GM12865 (cell line): ENCODE measurements at regions not wholly inside any gene's neighbourhood (a gene's known extent, or its start where the extent isn't known, plus 50 kb on each side); places are given as distances from the start of the nearest gene placed in this dataset.

Experiments
- DNase-seq: peaks from one replicate; pipeline ENCODE4 v3.0.0; 2010; ENCODE audit warnings: low read depth
- H3K4me3 ChIP-seq: 2 replicates; pipeline ENCODE4 v1.5.1; 2011; ENCODE audit warnings: mild to moderate bottlenecking, low read depth, low read length, control low read depth
- CTCF ChIP-seq: IDR thresholded peaks from 2 replicates; pipeline ENCODE4 v1.5.1; 2011; ENCODE audit warnings: low read length, control low read depth, low read depth, inconsistent platforms; ENCODE audit not compliant: insufficient read depth; ENCODE audit errors: missing control alignments

DNA sequence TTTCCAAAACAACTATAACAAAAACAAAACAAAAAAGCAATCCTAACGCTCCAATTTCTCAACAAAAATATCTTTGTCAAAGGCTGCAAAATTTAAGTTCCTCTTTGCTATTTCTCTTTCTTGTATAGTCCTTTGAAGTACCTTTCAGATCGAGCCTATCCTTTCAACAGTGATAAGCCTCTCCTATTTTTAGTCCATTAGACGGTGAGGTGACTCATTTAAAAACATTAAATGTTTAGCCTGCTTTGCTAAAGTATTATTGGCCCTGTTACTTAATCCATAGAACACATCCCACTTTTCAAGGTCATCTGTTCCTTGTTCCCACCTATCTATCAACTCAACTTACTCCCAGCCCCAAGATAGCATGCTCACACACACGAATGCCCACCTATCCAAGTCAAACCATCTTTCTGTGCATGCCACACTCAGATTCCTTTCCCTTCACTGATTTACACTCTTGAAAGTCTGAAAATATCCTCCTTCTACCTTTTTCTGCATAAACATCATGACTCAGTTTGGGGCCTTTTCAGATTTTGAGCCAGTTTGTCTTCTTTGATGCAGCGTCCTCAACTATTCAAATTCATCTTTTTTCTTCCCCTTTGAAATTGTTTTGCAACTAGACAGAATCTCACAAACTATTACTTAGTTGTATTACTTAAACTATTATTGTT is 224.9 kb upstream of the TMEM229A start:
- no peak for TF ChIP-seq CTCF
- peak; percentile 25 for DNase-seq
- H3K4me3 ChIP-seq, result no peak overlapping the region

GRCh38 chr7:124255041-124255655 is 222.3 kb upstream of the TMEM229A start:
- H3K4me3 ChIP-seq, result no peak overlapping the region
- TF ChIP-seq CTCF, result no peak
- no peak for DNase-seq

DNA sequence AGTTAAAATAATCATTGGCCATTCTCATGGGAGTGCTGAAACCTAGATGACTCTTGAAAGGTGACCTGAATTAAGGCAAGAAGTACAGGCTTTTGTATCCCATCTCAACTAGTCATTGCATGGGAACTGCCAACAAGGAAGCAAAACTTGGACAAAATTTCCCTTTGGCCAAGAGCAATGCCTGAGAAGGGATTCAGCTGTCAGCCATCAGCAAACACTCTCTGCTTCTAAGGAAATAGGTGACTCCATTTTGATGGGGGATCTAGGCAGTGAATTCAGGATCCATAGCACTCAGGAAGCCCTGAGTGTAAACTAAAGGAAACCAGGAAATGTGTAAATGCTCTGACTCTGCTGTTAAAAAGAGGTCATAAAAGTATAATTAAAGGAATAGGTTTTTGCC is 221.5 kb upstream of the TMEM229A start:
- DNase-seq, result no peak
- no peak for TF ChIP-seq CTCF
- H3K4me3 ChIP-seq, result no peak overlapping the region

DNA sequence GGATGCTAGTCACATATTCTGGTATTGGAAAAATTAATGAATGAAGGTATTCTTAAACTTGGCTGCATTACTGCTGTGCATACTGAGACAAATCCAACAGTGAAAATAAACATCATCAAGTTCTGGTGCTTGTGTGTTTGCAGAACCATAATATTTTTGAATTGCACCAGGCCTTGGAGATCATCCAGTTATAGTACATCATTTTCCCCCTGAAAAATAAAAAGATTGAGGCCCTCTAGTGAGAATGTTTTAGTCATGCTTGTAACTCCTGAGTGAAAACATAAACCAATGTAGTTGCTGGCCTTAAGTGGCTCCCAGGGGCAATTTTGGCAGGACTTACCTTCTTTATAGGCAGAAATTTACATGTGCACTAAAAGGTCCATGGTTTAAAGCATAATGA is 218.8 kb upstream of the TMEM229A start:
- TF ChIP-seq CTCF, result no peak
- DNase-seq, result no peak
- H3K4me3 ChIP-seq, result no peak overlapping the region

- TF ChIP-seq CTCF, result no peak
- H3K4me3 ChIP-seq, result no peak overlapping the region
- no peak for DNase-seq
Measured at GRCh38 chr7:124250297-124251034, 217.6 kb upstream of the TMEM229A start.

- no peak for DNase-seq
- no peak for TF ChIP-seq CTCF
- H3K4me3 ChIP-seq, result no peak overlapping the region
Measured at GRCh38 chr7:124247691-124248090, 214.8 kb upstream of the TMEM229A start.
